ENCODE measurements at regions not wholly inside any gene's neighbourhood (a gene's known extent, or its start where the extent isn't known, plus 50 kb on each side); places are given as distances from the start of the nearest gene placed in this dataset.

DNA sequence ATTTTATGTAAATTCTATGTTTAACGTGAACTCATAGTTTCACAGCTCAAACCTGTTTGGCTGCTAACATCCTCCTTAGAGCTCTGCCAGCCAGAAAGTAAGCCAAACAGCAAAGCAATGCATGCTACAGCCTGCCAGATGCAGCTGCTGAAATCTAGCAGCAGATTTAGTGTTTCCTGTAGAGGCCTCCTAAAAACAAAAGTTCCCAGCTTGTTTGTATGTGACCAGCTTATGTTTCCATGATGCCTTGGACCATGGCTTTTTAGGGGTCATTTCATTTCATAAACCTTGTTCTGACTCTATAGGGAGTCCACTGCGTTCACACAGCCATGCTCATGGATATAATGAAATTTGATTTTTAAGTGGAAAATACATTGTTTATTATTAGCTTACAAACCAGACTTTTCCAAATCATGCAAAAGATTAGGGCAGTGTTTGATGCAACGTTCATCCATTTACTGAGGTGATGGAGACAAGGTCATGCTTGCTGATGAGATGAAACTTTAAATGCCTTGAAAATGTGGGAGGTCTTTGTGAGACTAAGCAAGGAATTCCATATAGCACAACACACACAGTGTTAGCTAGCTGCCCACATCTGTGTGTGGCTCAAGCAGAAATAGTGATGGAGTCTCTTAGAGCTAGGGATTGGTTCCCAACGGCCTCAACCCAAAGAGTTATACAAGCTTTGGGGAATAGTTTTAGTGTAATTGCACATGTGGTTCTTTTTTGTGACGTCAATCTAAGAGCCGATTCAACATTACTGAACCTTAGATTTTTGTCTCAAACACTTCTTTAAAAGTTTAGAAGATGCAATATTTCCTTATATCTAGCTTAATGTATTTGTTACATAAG, 157.5 kb upstream of the LRIG3 start:
- ChIA-PET POLR2A (no interaction called here), CTCF (interaction anchor here (0.9 to 1.4 kb wide), 3 partner anchors 9 to 35 kb away, joined by 3 to 4 read pairs (median 3); no protein-coding TSS in a partner anchor)
- ATAC-seq (no peak), FAIRE-seq (no peak), DNase-seq (ENCODE audit: low read depth in 1 of 2, low spot score in 1 of 2) (no peak)
- WGBS (ENCODE audit: missing lambda C conversion rate) = 58% methylated on average over 6 of the region's 6 CpGs
- Histone ChIP-seq H3K4me3 (no peak overlapping the region), H3K4me1 (peaks cover 3% of the 10 kb centered on the region; the same call in 1 of the 3 replicates), H3K9me3 (no peaks in the 10 kb centered on the region), H3K27ac (no peak overlapping the region), H3K4me2 (no peak overlapping the region)
- TF ChIP-seq PHF8 (IDR thresholded peaks at IDR 0.05; ENCODE audit: borderline replicate concordance, low read depth) (no peak), HES2 (IDR thresholded peaks at IDR 0.05) (no peak), CBX2 (IDR thresholded peaks at IDR 0.05; ENCODE audit: borderline replicate concordance, low read depth) (no peak), CEBPB (IDR thresholded peaks at IDR 0.05) (no peak), EHMT2 (IDR thresholded peaks at IDR 0.05; ENCODE audit: low read depth) (no peak), MAX (IDR thresholded peaks at IDR 0.05) (no peak), HOXB13 (CRISPR knock-in tag; IDR thresholded peaks at IDR 0.05; ENCODE audit: low read depth) (no peak), FOSB (CRISPR knock-in tag; IDR thresholded peaks at IDR 0.05) (no peak), KDM1A (IDR thresholded peaks at IDR 0.05; ENCODE audit: low read depth) (no peak), HOXA7 (CRISPR knock-in tag; IDR thresholded peaks at IDR 0.05) (no peak), RARB (CRISPR knock-in tag; IDR thresholded peaks at IDR 0.05) (no peak), EHF (CRISPR knock-in tag; IDR thresholded peaks at IDR 0.05) (no peak), ESRRA (IDR thresholded peaks at IDR 0.05; ENCODE audit: borderline replicate concordance, low read length) (no peak)
- TF ChIP-seq, protein P1, sequence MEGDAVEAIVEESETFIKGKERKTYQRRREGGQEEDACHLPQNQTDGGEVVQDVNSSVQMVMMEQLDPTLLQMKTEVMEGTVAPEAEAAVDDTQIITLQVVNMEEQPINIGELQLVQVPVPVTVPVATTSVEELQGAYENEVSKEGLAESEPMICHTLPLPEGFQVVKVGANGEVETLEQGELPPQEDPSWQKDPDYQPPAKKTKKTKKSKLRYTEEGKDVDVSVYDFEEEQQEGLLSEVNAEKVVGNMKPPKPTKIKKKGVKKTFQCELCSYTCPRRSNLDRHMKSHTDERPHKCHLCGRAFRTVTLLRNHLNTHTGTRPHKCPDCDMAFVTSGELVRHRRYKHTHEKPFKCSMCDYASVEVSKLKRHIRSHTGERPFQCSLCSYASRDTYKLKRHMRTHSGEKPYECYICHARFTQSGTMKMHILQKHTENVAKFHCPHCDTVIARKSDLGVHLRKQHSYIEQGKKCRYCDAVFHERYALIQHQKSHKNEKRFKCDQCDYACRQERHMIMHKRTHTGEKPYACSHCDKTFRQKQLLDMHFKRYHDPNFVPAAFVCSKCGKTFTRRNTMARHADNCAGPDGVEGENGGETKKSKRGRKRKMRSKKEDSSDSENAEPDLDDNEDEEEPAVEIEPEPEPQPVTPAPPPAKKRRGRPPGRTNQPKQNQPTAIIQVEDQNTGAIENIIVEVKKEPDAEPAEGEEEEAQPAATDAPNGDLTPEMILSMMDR (IDR thresholded peaks at IDR 0.05) = no peak

- ChIA-PET CTCF (interaction anchor here (1.2 to 1.4 kb wide), 2 partner anchors 21 to 36 kb away, joined by 3 to 4 read pairs; no protein-coding TSS in a partner anchor), POLR2A (no interaction called here)
- Histone ChIP-seq H3K9me3 (no peaks in the 10 kb centered on the region), H3K4me2 (no peak overlapping the region), H3K4me3 (no peak overlapping the region), H3K4me1 (peaks cover 3% of the 10 kb centered on the region; the same call in 1 of the 3 replicates), H3K27ac (no peak overlapping the region)
- no peak for DNase-seq (ENCODE audit: low read depth in 1 of 2, low spot score in 1 of 2)
- no peak for FAIRE-seq
- WGBS (ENCODE audit: missing lambda C conversion rate) = 46% methylated on average over 3 of the region's 3 CpGs
- no peak for ATAC-seq
- TF ChIP-seq ESRRA (IDR thresholded peaks at IDR 0.05; ENCODE audit: borderline replicate concordance, low read length) = no peak
- no peak for TF ChIP-seq JUN (IDR thresholded peaks at IDR 0.05)
- no peak for TF ChIP-seq MAX (IDR thresholded peaks at IDR 0.05)
- no peak for TF ChIP-seq CBX8 (IDR thresholded peaks at IDR 0.05)
- TF ChIP-seq CEBPB (IDR thresholded peaks at IDR 0.05) = no peak
- no peak for TF ChIP-seq TP53 (CRISPR knock-in tag; IDR thresholded peaks at IDR 0.05)
- TF ChIP-seq, protein P1 (IDR thresholded peaks at IDR 0.05) = no peak
- no peak for TF ChIP-seq KDM1A (IDR thresholded peaks at IDR 0.05; ENCODE audit: low read depth)
- TF ChIP-seq ATOH8 (CRISPR knock-in tag; IDR thresholded peaks at IDR 0.05; ENCODE audit: low read depth) = no peak
- TF ChIP-seq HES2 (IDR thresholded peaks at IDR 0.05) = no peak
- TF ChIP-seq MAZ (IDR thresholded peaks at IDR 0.05; ENCODE audit: borderline replicate concordance, low read depth, low read length) = no peak
- no peak for TF ChIP-seq SMC3 (IDR thresholded peaks at IDR 0.05)
- TF ChIP-seq ELK1 (IDR thresholded peaks at IDR 0.05; ENCODE audit: low read depth, low read length) = no peak
- TF ChIP-seq HMGXB4 (CRISPR knock-in tag; IDR thresholded peaks at IDR 0.05; ENCODE audit: borderline replicate concordance) = no peak
- TF ChIP-seq CBX2 (IDR thresholded peaks at IDR 0.05; ENCODE audit: borderline replicate concordance, low read depth) = no peak
- no peak for TF ChIP-seq USF2 (IDR thresholded peaks at IDR 0.05)
- TF ChIP-seq EHMT2 (IDR thresholded peaks at IDR 0.05; ENCODE audit: low read depth) = no peak
- TF ChIP-seq RFX5 (IDR thresholded peaks at IDR 0.05) = no peak
Measured at GRCh38 chr12:59077153-59077552, 156.8 kb upstream of the LRIG3 start.

All from A549 (cell line).